K562 (cell line): ENCODE measurements at regions not wholly inside any gene's neighbourhood (a gene's known extent, or its start where the extent isn't known, plus 50 kb on each side); places are given as distances from the start of the nearest gene placed in this dataset.

Experiments
- ATAC-seq: fragments of 200-7000 bp; cut with Tn5 transposase; 3 replicates; pipeline ENCODE4 v1.9.1; 2020; ENCODE audit warnings: moderate library complexity
- BruUV-seq: library from RNA; stranded (reverse); fragments of 400-500 nt; replicated peaks from 2 replicates; lab custom pipeline; 2021; lab: Mats Ljungman, UMichigan
- CTCF ChIA-PET: fragments of 300-600 bp; formaldehyde crosslinking; extraction: SDS; loops from one replicate; lab custom pipeline; 2021; ENCODE audit warnings: low intra/inter-chr PET ratio; lab: Yijun Ruan, JAX
- POLR2A ChIA-PET: fragments of 300-600, 350-650 bp; sonication (Branson Sonifier 250); formaldehyde crosslinking; extraction: SDS; loops from one replicate; lab custom pipeline; 2021; ENCODE audit warnings: antibody characterized with exemption, inconsistent platforms; lab: Yijun Ruan, JAX
- DNase-seq, 4 experiments: peaks; one replicate each; pipeline versions ENCODE4 v3.0.0 to v3.0.0-alpha.2; 2011 to 2018; ENCODE audit warnings: low spot score in 3 of 4, mixed read lengths in 3 of 4; ENCODE audit errors: extremely low read depth in 1 of 4
- FAIRE-seq: peaks from 2 replicates; lab custom pipeline; 2011; peaks lifted over from hg19 to GRCh38; lab: Jason Lieb, UNC
- H2AFZ ChIP-seq: 2 replicates; pipeline ENCODE4 v1.6.0; 2011; ENCODE audit warnings: low read depth, low read length, control low read depth, inconsistent platforms
- H3K27ac ChIP-seq: fragments of 200-600 bp; 3 replicates; pipeline ENCODE4 v1.8.0; 2011; ENCODE audit warnings: low read depth, mild to moderate bottlenecking, control low read depth, inconsistent platforms, low read length, moderate library complexity, mixed read lengths; ENCODE audit errors: extremely low read depth
- H3K27me3 ChIP-seq, 2 experiments: fragments of 300-600 bp in 1 of 2; 2 replicates in 1 of 2; 3 replicates in 1 of 2; pipeline versions ENCODE4 v1.6.0 to v1.8.0; 2011; ENCODE audit warnings: inconsistent platforms in 2 of 2, low read length in 2 of 2, mild to moderate bottlenecking in 1 of 2, mixed read lengths in 1 of 2, moderate library complexity in 1 of 2; ENCODE audit not compliant: control insufficient read depth in 2 of 2, insufficient read depth in 2 of 2
- H3K36me3 ChIP-seq: fragments of 300-600 bp; 3 replicates; pipeline ENCODE4 v1.8.0; 2011; ENCODE audit warnings: mild to moderate bottlenecking, low read length, inconsistent platforms; ENCODE audit not compliant: control insufficient read depth, insufficient read depth
- H3K4me1 ChIP-seq, 2 experiments: fragments of 200-600 bp in 1 of 2; replicated peaks in 1 of 2; 2 replicates in 1 of 2; 3 replicates in 1 of 2; pipeline versions ENCODE4 v1.5.1 to v1.8.0; 2011; ENCODE audit warnings: inconsistent platforms in 2 of 2, low read length in 2 of 2, mild to moderate bottlenecking in 1 of 2, mixed read lengths in 1 of 2, moderate library complexity in 1 of 2; ENCODE audit not compliant: control insufficient read depth in 2 of 2, insufficient read depth in 2 of 2
- H3K4me2 ChIP-seq: 2 replicates; pipeline ENCODE4 v1.6.1; 2011; ENCODE audit warnings: low read length, control low read depth, inconsistent platforms, mixed read lengths; ENCODE audit not compliant: insufficient read depth
- H3K4me3 ChIP-seq: fragments of 200-600 bp; sonication (generic), shearing (Covaris generic); 2 replicates; pipeline ENCODE4 v1.5.1; 2016; ENCODE audit warnings: control low read depth, inconsistent platforms
- H3K79me2 ChIP-seq: fragments of 200-600 bp; 3 replicates; pipeline ENCODE4 v1.8.0; 2011; ENCODE audit warnings: low read length, inconsistent platforms; ENCODE audit not compliant: control insufficient read depth, insufficient read depth
- H3K9ac ChIP-seq, 2 experiments: 2 replicates each; pipeline versions ENCODE4 v1.6.0 to v1.6.1; 2011; ENCODE audit warnings: low read depth in 2 of 2, low read length in 2 of 2, control low read depth in 1 of 2, inconsistent platforms in 1 of 2, mild to moderate bottlenecking in 1 of 2, mixed read lengths in 1 of 2; ENCODE audit not compliant: insufficient read depth in 1 of 2
- H3K9me1 ChIP-seq: one replicate; pipeline ENCODE4 v1.6.0; 2011; ENCODE audit warnings: inconsistent platforms, mild to moderate bottlenecking, low read length, moderate library complexity; ENCODE audit not compliant: control insufficient read depth, insufficient read depth
- H3K9me3 ChIP-seq: replicated peaks from 2 replicates; pipeline ENCODE4 v1.5.1; 2011; ENCODE audit warnings: low read depth, low read length, inconsistent platforms; ENCODE audit not compliant: control insufficient read depth, insufficient read depth
- H4K20me1 ChIP-seq: replicated peaks from 2 replicates; pipeline ENCODE4 v1.6.1; 2011; ENCODE audit warnings: low read length, inconsistent platforms, mixed read lengths; ENCODE audit not compliant: control insufficient read depth, insufficient read depth
- ETV1 ChIP-seq: fragments of 450-650 bp; conservative IDR thresholded peaks from 2 replicates; pipeline ENCODE4 v1.6.1; 2016; ENCODE audit warnings: missing genetic modification characterization, control low read depth, low read depth, missing compliant biosample characterization
- FOSL1 ChIP-seq: fragments of 200-800 bp; sonication (Bioruptor generic); conservative IDR thresholded peaks from 2 replicates; pipeline ENCODE4 v1.6.1; 2016; ENCODE audit warnings: missing genetic modification characterization, missing compliant biosample characterization
- GATAD2B ChIP-seq: fragments of 450-650 bp; IDR thresholded peaks from 2 replicates; pipeline ENCODE4 v1.6.1; 2017; ENCODE audit warnings: mild to moderate bottlenecking, borderline replicate concordance
- MBD2 ChIP-seq: sonication (generic); IDR thresholded peaks from 2 replicates; pipeline ENCODE4 v1.6.1; 2016; ENCODE audit warnings: low read depth, borderline replicate concordance
- NFE2 ChIP-seq: IDR thresholded peaks from 2 replicates; pipeline ENCODE4 v1.6.1; 2014; ENCODE audit warnings: antibody characterized with exemption, low read depth
- SNRNP70 ChIP-seq: fragments of 200-400 bp; formaldehyde crosslinking; optimal IDR thresholded peaks from 2 replicates; pipeline ENCODE3; 2017; ENCODE audit warnings: low read depth, low read length
- ZNF12 ChIP-seq: sonication (generic); formaldehyde crosslinking; IDR thresholded peaks from 2 replicates; pipeline ENCODE4 v1.4.0; 2020; ENCODE audit warnings: mild to moderate bottlenecking, missing genetic modification reagents
- WGBS: fragments of 100-300 bp; shearing (Covaris generic); methylation state at CpG from one replicate; pipeline ENCODE4 v1.1.6; 2016; ENCODE audit warnings: low coverage, mixed read lengths; ENCODE audit not compliant: insufficient coverage; ENCODE audit errors: missing lambda C conversion rate; 5-methylcytosine and 5-hydroxymethylcytosine counted together
- in situ Hi-C: fragments of 300-500 bp; cut with MboI; formaldehyde crosslinking; loops from 4 replicates; pipeline ENCODE4 v1.15.0; 2018; ENCODE audit warnings: inconsistent platforms, mixed read lengths
- intact Hi-C: fragments of 100-400 bp; cut with micrococcal nuclease; formaldehyde crosslinking; loops from 2 replicates; pipeline ENCODE4 v1.14.2; 2022

DNA sequence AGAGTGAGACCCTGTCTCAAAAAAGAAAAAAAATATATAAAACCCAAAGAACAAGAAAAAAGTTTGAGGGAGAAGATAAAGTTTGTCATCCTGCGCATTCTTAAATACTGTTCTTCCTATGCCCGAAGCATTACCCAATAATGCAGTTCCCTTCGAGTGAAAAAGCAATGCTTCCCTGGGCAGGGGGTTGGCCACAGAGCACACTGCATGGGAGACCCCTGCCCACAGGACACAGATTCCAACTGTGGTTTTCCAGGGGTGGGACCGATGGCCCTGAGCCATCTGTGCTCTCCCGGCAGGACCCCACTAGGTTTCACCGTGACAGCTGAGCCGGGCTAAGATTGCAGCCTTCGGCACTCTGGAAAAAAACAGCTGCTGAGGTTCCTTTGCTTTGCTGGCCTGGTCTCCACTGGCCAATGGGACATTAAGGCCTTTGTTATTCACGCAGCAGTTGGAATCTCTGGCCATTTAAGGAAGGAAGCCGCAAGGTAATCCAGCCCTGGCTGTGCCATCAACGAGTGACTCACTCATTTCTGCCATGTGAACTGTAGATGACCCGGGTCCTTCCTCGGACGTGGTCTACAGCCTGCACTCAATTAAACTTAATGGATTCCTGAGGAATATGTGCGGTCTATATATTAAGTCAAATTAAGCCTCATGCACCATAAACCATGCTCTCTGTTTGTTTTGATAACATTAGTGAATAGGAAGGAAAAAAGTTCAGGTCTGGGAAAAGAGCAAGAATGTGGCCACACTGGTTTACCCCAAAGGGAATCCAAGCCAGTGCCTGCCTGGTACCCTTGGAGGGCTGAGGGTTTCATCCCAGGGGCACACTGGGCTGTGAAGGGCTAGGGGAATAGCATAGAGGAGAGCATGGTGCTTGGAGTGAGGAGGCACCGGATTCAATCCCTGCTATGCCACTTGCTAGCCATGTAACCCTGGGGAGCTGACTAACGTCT lies 163.2 kb downstream of the ZBTB18 start (continued):
- TF ChIP-seq FOSL1 (tag), result peak; percentile 65
- TF ChIP-seq, all 486 proteins: peak for 5

DNA sequence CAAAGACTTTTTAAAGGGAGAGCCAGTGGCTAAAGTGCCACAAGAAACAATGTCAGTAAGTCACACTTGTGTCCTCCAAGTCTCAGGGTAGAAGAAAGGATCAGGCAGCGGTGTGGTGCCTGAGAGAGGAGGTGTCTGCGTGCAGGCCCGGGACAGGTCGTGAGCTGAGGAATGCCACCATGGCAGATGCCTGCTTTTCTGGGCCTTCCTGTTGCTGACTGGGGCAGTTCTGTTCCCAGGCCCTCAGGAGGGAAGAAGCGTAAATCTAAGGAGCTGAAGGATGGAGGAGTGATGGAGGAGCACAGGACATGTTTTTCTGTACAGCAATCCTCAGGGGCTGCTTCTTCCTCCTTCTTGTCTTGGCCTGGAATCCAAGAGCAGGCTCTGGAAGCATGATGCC lies 165.8 kb downstream of the ZBTB18 start:
- Histone ChIP-seq H3K4me2 (no peak overlapping the region), H3K79me2 (no peaks in the 10 kb centered on the region), H2AFZ (no peak overlapping the region), H4K20me1 (peaks cover 3% of the 10 kb centered on the region; the same call in 1 of the 2 replicates), H3K9me3 (no peaks in the 10 kb centered on the region; the same call in 1 of the 2 replicates), H3K27me3 (peaks cover 17 to 42% of the 10 kb centered on the region in 2 experiments; a peak in 3 of 5 replicates), H3K9me1 (no peaks in the 10 kb centered on the region), H3K9ac (no peak overlapping the region), H3K4me3 (no peak overlapping the region), H3K36me3 (no peaks in the 10 kb centered on the region), H3K27ac (no peak overlapping the region), H3K4me1 (no peaks in the 10 kb centered on the region)
- ATAC-seq (no peak), FAIRE-seq (no peak), DNase-seq (no peak)
- in situ Hi-C loops, result no loop called here
- intact Hi-C loops, result loop anchor here (10.0 kb wide), 1 partner anchor 202 kb away; no protein-coding TSS in a partner anchor
- POLR2A ChIA-PET, result no interaction called here
- CTCF ChIA-PET, result no interaction called here
- 1% methylated on average over 5 of the region's 5 CpGs for WGBS
- TF ChIP-seq NFE2, result no peak
- no peak for TF ChIP-seq SNRNP70
- no peak for TF ChIP-seq ZNF12 (CRISPR knock-in tag)
- no peak for TF ChIP-seq MBD2
- no peak for TF ChIP-seq GATAD2B
- no peak for TF ChIP-seq ETV1 (tag)
- BruUV-seq, result no TSS peak
